GM19025 (cell line): ENCODE measurements at regions not wholly inside any gene's neighbourhood (a gene's known extent, or its start where the extent isn't known, plus 50 kb on each side); places are given as distances from the start of the nearest gene placed in this dataset.

ENCODE experiments used
- ATAC-seq: cut with Tn5 transposase; IDR thresholded peaks from one replicate; pipeline ENCODE4 v1.9.1; 2021; ENCODE audit warnings: mild to moderate bottlenecking, low read depth, moderate library complexity; ENCODE audit not compliant: unreplicated experiment

DNA sequence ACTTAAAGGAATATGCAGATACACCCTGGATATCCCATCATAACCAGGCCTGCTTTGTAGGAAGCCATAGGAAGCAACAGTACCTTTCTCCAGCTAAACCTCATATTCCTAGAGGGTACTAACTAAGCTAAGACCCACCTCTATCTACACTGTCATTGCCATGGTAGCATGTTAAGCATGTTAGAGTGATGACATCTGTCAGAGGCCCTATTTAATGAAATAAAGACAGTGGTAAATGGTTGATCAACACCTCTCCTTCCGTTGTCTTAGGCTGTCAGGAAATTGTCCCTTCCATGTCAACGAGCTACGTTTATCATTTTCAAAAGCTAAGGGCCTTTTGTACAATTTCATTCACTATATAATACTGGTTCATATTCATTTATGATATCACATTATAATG is 251.1 kb upstream of the PSMD7 start:
- no peak for ATAC-seq

GRCh38 chr16:74035816-74036215 is 260.8 kb upstream of the PSMD7 start:
- no peak for ATAC-seq

DNA sequence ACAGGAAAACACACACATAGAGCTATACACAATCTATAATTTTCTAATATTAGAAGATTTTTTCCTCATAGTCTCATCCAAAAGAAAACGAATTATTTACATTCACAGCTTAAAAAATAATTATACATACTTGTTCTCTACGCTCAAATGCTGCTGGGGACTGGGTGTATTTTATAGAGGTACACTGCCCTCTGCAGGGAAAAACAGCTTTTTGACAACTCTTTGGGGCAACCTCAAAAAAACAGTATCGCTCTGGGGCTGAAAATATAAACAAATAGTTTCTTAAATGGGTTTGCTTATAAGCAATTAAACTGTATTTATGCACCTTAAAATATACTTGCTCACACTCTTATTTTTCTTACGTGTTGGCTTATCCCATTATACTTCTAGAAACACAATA is 261.8 kb upstream of the PSMD7 start:
- ATAC-seq, result no peak

- no peak for ATAC-seq
These were observed 262.4 kb upstream of the PSMD7 start for GRCh38 chr16:74034200-74034599.

DNA sequence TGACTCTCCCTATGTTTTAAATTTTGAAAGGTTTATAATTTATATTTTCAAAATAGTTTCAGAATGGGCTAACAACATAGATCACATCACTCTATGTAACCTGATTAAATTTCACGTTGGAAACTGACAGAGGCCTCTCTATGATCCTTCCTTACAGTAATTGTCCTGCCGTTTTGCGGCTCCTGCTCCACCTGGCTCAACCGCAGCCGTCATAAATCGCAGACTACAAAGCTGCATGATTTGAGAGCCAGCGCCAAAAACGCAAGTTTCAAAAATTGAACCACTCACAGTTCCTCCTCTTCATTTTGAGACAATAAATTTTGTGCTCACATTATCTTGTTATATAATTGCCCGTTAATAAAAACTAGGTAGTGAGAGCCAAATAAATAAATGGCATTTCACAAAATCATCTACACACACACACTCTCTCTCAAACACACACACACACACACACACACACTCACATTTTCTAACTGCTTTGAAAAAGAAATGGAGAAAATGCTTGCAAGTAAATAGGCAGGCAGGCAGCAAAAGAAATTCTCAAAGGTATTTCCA is 263.1 kb upstream of the PSMD7 start:
- ATAC-seq, result no peak

DNA sequence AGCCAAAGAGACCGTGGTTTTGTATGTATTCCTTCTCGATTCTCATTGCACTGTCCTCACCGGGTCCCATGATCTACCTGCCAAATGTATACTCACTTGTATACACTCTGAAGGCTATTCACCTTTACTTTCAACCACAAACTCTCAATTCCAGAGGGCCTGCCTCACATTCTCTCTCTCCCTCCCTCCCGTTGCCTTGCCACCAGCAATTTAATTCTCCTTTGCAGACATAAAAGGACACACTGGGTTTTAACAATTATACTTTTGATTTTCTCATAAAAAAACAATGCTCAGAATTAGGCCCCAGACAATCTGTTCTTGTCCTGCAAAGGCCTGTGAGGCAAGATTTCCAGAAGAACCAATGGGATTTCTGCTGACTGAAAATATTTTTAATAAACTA is 265.1 kb upstream of the PSMD7 start:
- no peak for ATAC-seq

GRCh38 chr16:74030000-74030706 is 266.5 kb upstream of the PSMD7 start:
- ATAC-seq, result no peak

GRCh38 chr16:74029115-74029792 is 267.4 kb upstream of the PSMD7 start:
- ATAC-seq, result no peak

GRCh38 chr16:74026373-74027281 is 270.0 kb upstream of the PSMD7 start:
- ATAC-seq, result no peak

- ATAC-seq, result no peak
These were observed 271.7 kb upstream of the PSMD7 start for GRCh38 chr16:74024953-74025352.

- ATAC-seq, result no peak
These were observed 276.4 kb upstream of the PSMD7 start for GRCh38 chr16:74020095-74020670.

DNA sequence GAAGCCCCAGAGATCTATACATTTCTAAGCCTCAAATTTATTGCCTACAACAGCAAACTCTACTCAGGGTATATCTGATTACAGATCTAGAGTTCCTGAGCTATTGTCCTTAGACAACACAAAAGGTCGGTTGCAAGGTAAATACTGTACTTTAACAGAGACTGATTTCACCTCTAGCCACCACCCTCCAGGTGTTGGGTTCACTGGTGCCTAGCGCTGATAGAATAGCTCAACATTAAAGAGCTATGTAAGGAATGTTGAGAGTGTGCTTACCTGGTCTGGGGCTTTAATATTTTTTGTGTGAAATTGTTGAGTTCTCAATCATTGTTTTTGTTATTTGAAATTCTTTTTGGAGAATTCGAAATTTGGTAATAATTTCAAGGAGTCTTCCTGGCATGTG is 277.0 kb upstream of the PSMD7 start:
- ATAC-seq, result no peak

DNA sequence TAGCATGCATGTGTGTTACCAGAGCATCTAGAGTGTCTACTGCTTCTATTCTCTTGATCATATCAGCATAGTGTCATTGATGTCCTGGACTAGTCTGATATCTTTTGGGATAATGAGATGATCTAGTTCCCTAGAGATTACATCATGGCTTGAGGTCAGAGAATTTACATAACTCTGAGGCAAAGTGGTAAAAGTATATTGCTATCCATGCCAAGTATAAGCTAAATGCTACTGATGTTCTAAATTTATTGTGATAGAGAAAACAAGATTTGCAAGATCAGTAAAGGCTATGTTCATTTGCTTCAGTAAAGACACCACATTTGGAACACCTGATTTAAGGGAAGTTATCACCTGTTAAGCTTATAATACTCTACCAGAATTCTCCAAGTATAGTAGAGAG is 280.7 kb upstream of the PSMD7 start:
- no peak for ATAC-seq

DNA sequence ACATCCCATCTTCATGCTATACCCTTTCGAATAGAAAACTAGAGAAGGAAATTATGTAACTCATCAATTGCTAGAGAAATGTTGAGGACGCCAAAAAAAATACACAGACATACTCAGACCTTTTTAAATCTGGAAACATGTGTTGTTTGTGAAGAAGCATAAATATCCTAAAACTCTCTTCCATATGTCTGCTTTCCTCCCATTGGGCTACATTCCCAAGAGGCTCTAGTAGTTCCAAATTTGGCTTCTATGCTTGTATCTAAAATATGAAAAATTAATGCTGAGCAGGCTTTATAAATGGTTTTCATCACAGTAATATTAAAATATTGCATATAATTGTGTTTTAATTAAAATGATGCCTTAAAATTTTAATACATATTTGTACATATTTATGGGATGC is 297.9 kb upstream of the PSMD7 start:
- ATAC-seq, result no peak

DNA sequence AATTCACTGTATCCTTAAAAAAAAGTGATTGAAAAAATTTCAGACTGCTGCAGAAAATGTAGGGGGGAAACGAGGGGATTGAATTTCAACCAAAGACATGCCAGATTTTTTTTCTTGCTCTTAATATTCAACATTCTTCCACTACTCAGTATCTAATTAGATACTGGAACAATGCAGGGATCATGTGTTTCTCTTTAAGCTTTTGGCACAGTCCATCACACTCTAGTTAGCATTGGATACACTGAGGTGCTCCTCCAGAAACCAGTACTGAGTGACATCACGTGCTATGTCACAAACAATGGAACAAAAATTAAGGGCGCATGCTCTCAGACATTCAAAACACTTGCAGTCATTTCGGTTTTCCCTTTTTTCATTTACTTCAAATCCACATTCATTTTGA is 298.6 kb upstream of the PSMD7 start:
- ATAC-seq, result no peak

GRCh38 chr16:73997340-73997711 is 299.3 kb upstream of the PSMD7 start:
- no peak for ATAC-seq

DNA sequence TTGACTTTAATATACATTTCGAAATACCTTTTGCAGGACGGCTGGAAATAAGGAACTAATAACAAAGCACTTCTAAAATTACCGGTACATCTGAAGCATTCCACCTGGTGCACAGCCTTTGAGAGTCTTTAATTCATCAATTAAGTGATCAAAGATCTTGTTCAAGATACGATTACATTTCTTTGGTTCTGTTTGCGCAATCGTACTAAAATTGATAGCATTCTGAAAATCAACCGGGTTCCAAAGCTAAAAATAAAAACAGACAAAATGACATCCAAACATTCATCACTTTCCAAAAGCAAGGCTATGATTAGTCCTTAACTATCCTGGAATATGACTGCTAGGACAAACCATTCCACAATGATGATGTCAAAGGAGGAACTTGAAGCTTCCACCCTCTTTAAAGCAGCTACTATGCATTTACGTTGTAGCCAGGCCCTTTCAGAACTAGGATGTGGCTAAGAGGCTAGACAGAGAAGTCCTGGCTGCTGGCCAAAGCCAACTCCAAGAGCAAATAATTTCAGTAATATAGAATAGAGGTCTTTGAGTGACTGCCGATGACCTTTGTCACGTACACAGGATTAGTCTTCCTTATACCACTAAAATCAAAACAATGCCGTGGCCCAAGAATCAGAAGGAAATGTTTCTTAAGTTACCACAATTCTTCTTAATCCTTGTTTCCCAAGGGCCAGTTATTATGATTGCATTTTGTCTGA is 299.8 kb upstream of the PSMD7 start:
- no peak for ATAC-seq

DNA sequence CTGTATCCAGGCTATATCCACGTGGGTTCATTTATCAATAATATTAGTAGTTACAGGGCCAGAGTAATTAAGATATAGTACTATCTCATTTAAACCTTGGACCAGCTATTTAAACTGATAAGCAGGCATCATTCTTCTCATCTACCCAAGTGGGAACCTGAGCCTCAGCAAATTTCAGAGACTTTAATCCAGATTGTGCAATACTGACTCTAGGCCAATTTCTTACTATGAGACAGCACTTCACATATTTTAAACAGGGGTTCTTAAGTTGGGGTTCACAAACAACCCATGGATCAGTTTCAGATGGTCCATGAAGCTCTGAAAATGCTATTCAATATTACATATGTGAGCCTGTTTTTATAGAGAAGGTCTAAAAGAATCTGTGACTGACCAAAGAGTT is 302.7 kb upstream of the PSMD7 start:
- ATAC-seq, result no peak

- no peak for ATAC-seq
These were observed 318.2 kb upstream of the PSMD7 start for GRCh38 chr16:73978407-73978784.

- ATAC-seq, result no peak
These were observed 320.0 kb upstream of the PSMD7 start for GRCh38 chr16:73976644-73977043.
